Fibroblast of the conjunctiva (primary cell): ENCODE measurements at regions not wholly inside any gene's neighbourhood (a gene's known extent, or its start where the extent isn't known, plus 50 kb on each side); places are given as distances from the start of the nearest gene placed in this dataset.
"Not testable (repeated sequence)": the region's sequence is repeated elsewhere in the genome, so short reads cannot be mapped to it uniquely, and the experiment has no call there.

Source experiments
- DNase-seq: peaks from one replicate; pipeline ENCODE4 v3.0.0-alpha.2; 2010; ENCODE audit warnings: low read depth

GRCh38 chr11:86167499-86168164 lies 76.9 kb upstream of the EED start:
- no peak for DNase-seq

- DNase-seq: not testable (repeated sequence)
Measured at GRCh38 chr11:86166287-86166686, 78.3 kb upstream of the EED start.

DNA sequence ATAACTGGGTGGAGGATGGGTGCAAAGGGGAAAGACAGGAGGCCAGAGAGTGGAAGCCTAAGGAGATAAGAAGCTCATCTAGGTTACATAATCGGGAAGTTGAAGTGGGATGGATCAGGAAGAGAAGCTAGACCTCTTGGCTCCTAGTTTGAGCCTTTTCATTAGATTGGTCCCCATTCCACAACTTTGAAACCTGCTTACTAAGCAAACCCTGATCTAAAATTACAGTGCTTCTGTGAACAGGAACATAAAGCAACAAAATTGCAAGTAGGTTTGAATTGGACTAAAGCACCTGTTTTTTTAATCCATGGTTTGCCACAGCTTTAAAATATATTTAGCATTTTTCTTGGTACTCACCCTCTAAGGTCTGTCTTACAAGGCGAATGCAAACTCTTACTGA lies 80.4 kb upstream of the EED start:
- DNase-seq: no peak

GRCh38 chr11:86163221-86163876 lies 81.2 kb upstream of the EED start:
- DNase-seq: peak; percentile 56

- DNase-seq: peak; percentile 57
Measured at GRCh38 chr11:86162239-86162638, 82.3 kb upstream of the EED start.

- no peak for DNase-seq
Measured at GRCh38 chr11:86161837-86162236, 82.7 kb upstream of the EED start.

- no peak for DNase-seq
Measured at GRCh38 chr11:86161336-86161735, 83.2 kb upstream of the EED start.

DNA sequence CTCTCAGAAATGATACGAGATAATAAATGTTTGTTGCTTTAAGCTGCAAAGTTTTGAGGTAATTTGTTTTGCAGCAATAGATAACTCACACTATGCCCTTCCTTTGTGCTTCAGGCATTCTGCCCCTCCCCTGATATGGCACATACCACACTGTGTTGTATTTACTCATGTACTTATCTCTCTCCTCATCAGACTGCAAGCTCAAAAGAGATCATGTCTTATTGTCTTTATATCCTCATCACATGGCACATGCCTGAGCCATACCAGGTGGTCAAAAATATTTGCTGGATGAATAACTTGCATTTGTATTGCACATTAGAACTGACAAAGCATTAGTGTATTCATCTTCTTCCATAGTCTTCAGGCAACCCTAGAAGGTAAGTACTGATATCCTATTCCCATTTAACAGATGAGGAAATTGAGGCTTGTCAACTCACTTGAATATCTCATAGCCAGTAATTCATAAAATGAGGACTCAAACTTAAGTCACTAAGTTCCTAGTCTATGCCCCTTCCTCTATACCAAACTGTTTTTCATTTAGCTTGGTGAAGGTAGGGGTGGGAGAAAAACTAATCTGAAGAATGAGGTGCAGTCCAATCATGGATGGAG lies 83.9 kb upstream of the EED start:
- DNase-seq: no peak

DNA sequence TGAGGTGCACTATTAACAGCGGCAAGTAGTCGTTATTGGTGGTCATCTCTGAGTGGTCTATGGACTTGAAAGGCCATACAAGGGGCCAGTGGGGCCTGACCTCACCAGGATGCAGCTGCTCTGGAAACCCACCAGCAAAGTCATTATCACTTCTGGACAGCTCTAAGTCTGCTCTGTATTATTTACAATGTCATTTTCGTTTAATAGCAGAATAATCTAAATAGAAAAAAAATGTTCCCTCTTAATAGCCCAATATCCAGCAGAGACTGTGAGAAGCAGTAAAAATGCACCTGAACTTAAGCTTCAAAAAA lies 85.0 kb upstream of the EED start:
- DNase-seq: no peak

- no peak for DNase-seq
Measured at GRCh38 chr11:86158704-86159580, 85.6 kb upstream of the EED start.

GRCh38 chr11:86157797-86158378 lies 86.7 kb upstream of the EED start:
- DNase-seq: no peak

DNA sequence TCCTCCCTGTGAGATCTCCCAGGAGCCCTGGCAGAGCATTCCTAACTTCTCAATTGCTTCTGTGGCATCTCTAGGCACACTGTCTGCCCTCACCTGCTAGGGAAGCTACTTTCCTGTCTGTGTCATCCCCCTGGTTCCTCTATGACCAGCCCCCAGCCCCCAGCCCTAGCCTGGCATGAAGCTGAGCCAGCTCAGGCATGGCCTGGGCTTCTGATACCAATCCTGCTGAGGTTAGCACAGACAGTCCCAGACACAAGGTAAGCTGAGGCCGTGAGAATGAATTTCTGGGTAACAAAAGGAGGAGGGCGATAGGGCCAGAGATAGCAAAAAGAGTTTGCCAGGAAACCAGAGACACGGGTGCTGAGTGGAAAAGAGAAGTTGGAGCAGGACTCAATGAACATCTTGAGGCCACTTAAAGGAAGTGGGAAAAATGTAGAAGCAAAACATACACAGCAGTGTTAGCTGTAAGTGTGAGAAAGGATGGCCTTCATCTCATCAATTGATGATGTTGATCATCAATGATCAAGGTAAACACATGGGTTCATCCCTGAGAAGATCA lies 87.6 kb upstream of the PICALM start:
- no peak for DNase-seq

DNA sequence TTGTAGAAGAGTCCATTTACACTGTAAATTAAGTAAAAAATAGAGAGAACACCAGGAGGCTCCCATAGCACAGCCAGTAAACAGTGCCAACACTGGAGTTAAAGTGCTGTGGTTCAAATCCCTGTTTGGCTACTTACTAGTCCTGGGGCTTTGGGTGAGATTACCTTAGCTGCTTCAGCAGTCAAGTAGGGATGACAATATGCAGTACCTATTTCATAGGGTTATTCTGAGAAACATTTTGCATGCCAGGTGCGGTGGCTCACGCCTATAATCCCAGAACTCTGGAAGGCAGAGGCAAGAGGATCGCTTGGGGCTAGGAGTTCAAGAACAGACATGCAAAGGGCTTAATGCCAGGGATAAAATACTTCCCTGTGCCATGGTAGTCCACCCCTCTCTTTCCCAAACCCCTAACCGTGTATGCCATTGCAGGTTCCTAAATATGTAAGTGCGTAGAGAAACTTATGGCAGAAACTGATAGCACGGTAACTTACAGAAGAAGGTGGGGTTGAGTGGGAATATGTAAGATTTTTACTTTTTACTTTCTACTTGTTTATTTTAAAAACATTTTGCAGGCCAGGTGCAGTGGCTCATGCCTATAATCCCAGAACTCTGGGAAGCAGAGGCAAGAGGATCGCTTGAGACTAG lies 86.4 kb upstream of the PICALM start:
- DNase-seq: no peak

DNA sequence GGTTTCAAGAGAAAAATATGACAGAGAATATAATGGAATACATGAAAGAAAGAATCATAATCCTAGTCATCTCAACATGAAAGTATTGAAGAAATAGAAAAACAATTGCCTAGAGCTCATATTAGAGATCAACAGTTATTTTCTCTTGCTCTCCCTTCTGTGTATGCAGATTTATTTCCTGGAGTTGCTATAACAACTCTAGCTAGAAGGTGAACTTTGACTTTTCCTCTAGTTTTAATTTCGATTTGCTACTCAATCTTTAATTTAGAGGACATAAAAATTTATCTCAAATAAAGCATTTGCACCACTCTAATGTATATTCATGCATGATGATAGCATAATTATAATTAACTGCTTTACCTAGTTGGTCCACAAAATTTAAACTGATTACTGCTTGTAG lies 84.6 kb upstream of the PICALM start:
- no peak for DNase-seq

GRCh38 chr11:86152901-86153300 lies 84.0 kb upstream of the PICALM start:
- no peak for DNase-seq

GRCh38 chr11:86152006-86152862 lies 83.3 kb upstream of the PICALM start:
- no peak for DNase-seq

DNA sequence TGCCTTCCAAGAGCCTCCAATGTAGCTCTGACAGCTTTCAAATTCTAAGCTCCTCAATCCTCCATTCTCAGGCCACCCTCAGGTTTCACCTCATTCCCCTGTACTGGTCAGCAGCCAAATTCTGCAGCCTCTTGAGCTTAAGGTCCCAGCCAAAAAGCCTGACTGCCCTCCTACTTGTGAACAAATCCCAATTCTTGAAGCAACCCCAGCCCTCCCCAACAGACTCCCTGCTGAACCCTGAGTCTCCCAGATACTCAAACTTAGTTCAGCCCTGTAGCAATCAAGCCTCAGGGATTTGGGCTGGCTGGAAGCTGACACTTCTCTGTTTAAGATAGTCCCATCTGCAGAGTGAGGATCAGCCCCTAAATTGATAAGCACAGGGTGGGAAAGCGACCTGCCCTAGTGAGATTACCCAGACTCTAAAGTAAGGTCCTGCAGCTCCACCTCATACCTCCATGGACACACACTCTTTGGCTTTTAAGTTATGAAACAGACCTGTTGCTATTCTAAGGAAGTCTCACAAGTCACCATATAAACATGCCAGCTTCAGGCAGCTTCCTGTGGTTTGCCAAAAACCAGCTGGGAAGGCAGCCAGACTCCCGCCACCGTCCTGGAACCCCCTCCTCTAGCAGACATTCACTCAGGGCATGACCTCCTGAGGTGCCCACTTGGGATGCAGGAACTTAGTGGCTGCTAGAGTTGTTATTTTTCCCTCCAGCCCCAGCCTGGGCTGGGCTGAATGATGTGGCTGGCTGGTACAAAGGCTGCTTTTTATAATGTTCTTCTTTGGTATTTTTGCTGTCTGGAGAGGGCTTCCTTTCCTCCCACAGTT lies 82.5 kb upstream of the PICALM start:
- no peak for DNase-seq

DNA sequence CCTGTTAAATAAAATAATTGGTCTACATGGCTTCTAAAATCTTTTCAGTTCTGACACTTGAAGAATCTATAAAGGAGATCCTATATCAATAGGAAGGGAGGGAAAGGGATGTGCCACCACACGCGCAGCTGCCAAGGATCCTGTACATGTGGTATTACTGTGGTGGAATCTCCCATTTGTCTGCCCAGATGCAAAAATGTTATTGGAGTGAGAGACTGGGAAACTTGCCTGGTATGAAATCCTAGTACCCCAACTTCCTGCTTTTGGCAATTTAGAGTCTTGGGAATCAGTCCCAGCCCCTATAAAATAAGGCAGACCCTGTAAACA lies 81.9 kb upstream of the PICALM start:
- no peak for DNase-seq

GRCh38 chr11:86149792-86150191 lies 80.9 kb upstream of the PICALM start:
- no peak for DNase-seq

- DNase-seq: no peak
Measured at GRCh38 chr11:86148345-86148747, 79.5 kb upstream of the PICALM start.
